Stimulated activated CD4-positive, alpha-beta T cell treated with anti-CD3 and anti-CD28 coated beads, Interleukin-4, amount 100 ng/mL, for 48 hours (primary cell): ENCODE measurements at regions not wholly inside any gene's neighbourhood (a gene's known extent, or its start where the extent isn't known, plus 50 kb on each side); places are given as distances from the start of the nearest gene placed in this dataset.

Experiments used
- DNase-seq, 2 donors: peaks; one replicate each; pipeline ENCODE4 v3.0.0-alpha.2; 2020; ENCODE audit warnings: low read depth in 2 of 2

DNA sequence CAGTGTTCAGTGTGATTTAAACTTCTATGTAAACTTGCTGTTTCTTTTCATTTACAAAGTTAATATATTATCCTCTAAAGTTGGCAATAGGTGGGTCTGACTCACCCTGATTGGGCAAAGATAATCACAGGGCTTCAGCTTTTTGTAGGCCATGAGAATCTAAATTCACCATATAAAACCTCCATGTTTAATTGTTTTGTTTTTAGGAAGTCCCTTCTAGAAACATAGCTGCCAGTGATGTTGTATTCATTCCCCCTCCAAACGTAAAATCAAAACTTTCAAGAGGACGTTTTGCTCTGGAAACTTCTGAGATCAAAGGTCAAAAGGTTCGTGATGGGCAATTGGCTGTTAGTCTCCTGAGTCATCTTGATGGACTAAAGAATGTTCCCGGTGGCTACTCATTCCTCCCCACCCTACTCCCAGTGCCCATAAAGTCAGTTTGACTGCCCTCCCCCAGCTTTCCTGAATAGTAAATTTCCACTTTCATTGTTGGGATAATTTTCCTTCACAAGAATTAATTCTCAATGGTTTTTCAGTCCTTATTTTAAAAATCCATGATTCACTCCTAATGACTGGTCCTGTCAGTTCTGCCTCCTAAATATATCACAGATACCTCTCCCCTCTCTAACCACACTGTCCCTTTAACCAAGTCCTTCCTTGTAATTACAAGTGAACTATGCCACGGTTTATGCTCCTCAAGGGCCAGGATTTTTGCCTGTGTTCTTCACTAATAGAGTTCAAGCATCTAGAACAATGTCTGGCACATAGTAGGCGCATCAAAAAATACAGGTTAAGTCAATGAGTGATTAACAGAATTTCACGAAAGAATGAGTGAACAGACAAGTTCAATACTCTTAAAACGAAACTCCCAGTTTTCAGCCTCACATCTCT is 164.4 kb upstream of the VRK2 start:
- DNase-seq, result no peak

GRCh38 chr2:57882895-57883515 is 163.6 kb upstream of the VRK2 start:
- no peak for DNase-seq

DNA sequence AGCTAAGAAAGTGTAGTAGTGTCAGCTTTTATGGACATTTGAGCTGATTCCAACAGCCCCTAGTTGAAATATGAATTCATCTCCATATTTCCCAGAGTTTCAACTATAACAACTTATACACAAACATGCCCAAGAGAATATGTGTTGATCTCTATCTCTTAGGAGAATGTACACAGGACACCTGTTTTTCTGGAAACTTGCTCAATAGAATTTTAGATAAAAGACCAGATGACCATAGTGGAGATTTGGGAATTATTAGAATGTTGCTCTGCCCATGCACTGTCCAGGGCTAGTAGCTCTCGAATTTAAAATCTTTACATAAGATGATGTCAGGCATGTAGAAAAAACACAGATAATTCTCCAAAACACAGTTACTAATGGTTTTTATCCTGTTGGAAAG is 162.3 kb upstream of the VRK2 start:
- DNase-seq, result no peak

GRCh38 chr2:57885742-57886141 is 160.9 kb upstream of the VRK2 start:
- DNase-seq, result no peak

DNA sequence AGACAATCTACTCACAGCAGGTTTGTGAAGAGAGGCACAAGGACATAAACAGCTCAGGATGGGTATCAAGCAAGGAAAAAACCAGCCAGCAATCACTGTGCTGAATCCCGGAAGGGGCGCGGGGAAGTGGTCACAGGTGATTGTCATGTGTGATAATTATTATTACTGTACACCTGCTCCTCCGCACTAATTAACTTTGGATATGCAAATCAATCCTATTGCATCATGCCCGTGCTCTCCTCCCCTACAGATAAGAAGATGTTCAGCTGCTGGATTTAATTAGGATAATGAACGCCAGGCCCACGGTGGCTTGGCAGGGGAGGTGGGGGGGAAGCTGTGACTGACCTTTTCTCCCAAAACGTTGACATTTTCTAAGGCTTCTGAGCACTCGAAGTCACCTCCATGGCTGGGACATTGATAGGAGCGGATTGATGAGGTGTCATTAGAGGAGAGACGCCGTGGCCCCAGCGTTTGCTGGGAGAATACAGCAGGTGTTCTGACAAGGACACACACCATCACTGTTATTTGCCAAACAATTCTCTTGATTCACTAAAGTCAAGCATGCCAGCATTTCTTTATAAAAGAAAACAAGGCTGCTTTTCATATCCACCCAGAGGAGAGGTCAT is 160.3 kb upstream of the VRK2 start:
- no peak for DNase-seq

- DNase-seq, result no peak
These were observed 158.1 kb upstream of the VRK2 start for GRCh38 chr2:57888463-57888862.

DNA sequence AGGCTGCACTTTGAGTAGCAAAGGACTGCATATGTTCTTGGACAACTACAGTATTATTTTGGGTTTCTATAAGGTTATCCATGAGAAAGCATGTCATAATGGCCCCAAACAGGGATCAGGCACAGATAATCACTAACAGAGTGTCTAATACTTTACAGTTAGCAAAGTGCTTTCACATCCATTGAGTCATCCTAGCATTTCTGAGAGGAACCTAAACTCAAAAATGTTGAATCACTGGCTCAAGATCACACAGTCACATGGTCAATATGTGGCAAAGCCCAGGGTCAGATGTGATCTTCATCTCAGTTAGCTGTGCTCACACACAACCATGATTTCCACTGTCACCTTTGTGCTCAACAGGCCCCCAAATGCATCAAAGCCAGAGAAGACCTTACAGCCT is 156.1 kb upstream of the VRK2 start:
- DNase-seq, result no peak

DNA sequence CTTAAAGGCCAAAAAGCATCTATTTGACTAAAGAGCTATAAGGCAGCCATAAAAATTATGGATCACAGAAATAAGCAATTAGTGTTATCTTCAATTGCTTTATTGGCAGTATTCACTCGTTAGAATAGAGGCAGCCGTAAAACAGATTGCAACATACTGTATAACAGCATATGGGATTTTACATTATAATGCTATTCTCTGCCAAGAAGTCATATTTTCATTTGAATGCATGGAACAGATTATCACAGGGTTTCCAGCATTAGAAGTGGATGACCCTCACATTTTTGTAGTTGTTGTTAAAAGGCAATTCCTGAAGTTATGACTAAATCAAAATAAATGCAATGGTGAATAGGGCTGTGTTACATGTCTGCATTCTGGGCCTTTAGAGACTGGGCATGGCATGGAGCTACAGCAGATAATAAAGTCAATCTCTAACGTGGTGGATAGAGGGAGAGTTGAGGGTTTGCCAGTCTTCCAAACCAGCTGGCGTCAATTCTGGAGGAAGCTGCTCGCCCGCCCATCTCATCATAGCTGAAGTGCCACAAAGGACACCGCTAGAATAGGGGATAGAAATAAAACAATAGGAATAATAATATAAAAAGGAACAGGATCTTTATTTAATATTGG is 155.4 kb upstream of the VRK2 start:
- no peak for DNase-seq

GRCh38 chr2:57892920-57893319 is 153.7 kb upstream of the VRK2 start:
- no peak for DNase-seq

GRCh38 chr2:57893347-57893746 is 153.3 kb upstream of the VRK2 start:
- no peak for DNase-seq

DNA sequence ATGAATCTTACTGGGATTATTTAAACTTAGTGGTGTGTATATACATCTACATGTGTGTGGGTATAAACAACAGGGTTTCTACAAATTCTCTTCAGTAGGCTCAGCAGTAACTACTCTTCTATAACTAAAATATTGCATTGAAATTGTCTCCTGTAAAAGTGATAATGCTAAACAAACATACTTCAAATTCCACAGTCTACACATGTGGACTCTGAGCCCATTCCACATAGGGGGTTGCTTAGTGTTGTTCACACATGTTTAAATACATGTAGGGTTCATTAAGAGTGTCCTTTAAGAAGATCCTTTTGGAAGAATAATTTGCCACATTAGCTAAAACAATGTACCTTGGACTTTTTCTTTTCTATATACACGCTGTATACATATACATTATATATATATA is 152.8 kb upstream of the VRK2 start:
- no peak for DNase-seq

- no peak for DNase-seq
These were observed 152.2 kb upstream of the VRK2 start for GRCh38 chr2:57894381-57894780.

GRCh38 chr2:57897920-57898319 is 148.7 kb upstream of the VRK2 start:
- DNase-seq, result no peak

GRCh38 chr2:57899898-57900297 is 146.7 kb upstream of the VRK2 start:
- no peak for DNase-seq

DNA sequence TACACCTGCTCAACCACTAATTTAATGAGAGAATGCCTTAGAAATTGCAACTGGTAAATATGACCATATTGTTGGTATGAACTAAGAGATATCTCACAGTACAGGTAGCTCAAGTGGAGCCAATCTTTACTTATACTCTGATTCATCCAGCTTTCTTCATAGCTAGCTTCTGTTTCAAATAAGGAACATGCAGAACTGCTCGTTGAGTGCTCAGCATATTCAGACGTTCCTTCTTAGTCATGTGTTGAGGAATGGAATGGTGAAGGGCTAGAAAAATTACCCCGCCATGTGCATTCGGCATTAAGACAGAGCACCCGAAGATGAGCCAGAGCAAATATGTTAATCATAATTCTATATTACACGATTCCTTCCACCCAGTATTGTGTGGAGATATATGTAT is 144.0 kb upstream of the VRK2 start:
- no peak for DNase-seq

GRCh38 chr2:57906152-57906732 is 140.4 kb upstream of the VRK2 start:
- no peak for DNase-seq

DNA sequence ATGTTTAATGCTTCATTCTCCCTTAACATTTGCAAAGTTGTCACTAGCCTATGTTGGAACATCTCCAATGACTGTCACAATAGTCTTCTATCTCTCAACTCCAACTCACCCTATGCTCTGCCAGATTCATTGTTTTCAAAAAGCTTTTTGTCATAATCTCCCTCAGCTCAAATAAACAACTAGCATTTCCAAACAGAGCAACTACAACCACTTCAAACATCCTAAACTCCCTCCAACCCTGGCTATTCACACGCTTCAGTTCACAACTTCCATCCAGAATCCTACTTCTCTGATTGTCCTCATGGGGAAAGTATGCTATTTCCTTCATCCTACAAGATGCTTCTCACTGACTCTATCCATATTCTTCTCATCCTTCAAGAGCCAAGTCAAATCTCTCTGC is 139.2 kb upstream of the VRK2 start:
- no peak for DNase-seq

DNA sequence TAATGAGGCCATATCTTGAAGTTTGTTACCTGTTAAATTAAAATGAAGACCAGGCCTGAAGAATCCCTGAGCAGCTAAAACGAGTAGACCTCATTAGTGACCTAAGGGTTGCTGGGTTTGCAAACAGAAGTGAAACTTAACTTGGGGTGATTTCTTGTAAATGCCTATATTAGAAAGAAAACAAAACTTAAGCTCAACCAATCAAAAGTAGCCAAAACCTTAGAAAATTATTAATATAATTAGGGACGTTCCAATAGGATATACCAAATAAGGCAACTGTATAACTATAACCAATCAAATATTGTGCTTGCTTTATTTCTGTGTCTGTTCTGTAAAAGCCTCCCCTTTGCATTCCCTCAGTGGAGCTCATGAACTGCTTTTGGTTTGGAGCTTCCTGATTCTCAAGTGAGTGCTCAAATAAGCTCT is 137.9 kb upstream of the VRK2 start:
- DNase-seq, result no peak

DNA sequence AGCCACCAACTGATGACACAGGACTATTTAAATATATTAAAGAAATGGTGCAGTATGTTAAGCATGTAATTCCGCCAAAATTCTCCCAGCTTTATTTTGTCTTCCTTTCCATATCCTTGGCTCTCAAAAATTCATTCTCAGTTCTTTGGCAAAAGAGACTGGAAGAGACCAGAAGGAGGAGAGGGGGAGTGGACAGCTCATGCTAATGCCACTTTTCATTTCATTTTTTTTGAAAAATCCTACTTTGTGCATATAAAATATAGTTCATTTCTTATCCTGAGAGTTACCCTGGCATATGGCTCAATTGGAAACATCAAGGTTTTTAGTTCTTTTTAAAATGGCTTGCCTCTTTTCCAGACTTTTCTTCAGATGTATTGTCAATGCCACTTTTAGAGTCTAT is 128.5 kb upstream of the VRK2 start:
- no peak for DNase-seq

GRCh38 chr2:57920342-57920939 is 126.2 kb upstream of the VRK2 start:
- DNase-seq, result no peak

- DNase-seq, result no peak
These were observed 111.9 kb upstream of the VRK2 start for GRCh38 chr2:57934659-57935058.

DNA sequence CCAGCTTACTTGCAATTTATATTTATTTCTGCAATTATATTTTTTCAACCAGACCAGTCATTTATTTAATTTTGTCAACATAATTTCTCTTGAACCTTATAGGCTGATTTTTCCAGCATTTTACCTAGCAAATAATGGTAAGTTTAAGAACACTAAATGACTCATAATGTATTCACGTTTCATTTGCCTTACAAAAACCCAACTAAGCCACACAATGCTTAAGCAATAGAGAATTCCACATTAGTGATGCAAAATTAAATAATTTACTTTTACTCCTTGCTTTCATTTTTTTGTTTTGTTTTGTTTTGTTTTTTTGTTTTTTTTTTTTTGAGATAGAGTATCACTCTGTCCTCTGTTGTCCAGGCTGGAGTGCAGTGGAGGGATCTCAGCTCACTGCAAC is 110.4 kb upstream of the VRK2 start:
- DNase-seq, result no peak
